Left ventricle myocardium inferior (tissue), 1 donor: ENCODE measurements at regions not wholly inside any gene's neighbourhood (a gene's known extent, or its start where the extent isn't known, plus 50 kb on each side); places are given as distances from the start of the nearest gene placed in this dataset.

Source experiments
- DNase-seq: peaks from one replicate; pipeline ENCODE4 v3.0.0-alpha.2; 2020
- H3K27ac ChIP-seq: fragments of 200-600 bp; replicated peaks from 2 replicates; pipeline ENCODE4 v1.8.0; 2021
- H3K27me3 ChIP-seq: fragments of 200-600 bp; 2 replicates; pipeline ENCODE4 v1.8.0; 2021; ENCODE audit warnings: low read depth
- H3K36me3 ChIP-seq: fragments of 200-600 bp; 2 replicates; pipeline ENCODE4 v1.8.0; 2021
- H3K4me1 ChIP-seq: fragments of 200-600 bp; 2 replicates; pipeline ENCODE4 v1.8.0; 2021
- H3K4me3 ChIP-seq: fragments of 200-600 bp; 2 replicates; pipeline ENCODE4 v1.8.0; 2021; ENCODE audit warnings: mild to moderate bottlenecking, moderate library complexity
- H3K9me3 ChIP-seq: fragments of 200-600 bp; replicated peaks from 2 replicates; pipeline ENCODE4 v1.8.0; 2021
- CTCF ChIP-seq: fragments of 200-600 bp; IDR thresholded peaks from 2 replicates; pipeline ENCODE4 v1.8.0; 2021; ENCODE audit warnings: antibody characterized with exemption, mild to moderate bottlenecking, borderline replicate concordance
- intact Hi-C: fragments of 100-400 bp; cut with micrococcal nuclease; formaldehyde crosslinking; loops from one replicate; pipeline ENCODE4 v1.11.0; 2022
- donor health status: DM: no; HTN: yes; CAD: no; lungs with severe emphysema.

DNA sequence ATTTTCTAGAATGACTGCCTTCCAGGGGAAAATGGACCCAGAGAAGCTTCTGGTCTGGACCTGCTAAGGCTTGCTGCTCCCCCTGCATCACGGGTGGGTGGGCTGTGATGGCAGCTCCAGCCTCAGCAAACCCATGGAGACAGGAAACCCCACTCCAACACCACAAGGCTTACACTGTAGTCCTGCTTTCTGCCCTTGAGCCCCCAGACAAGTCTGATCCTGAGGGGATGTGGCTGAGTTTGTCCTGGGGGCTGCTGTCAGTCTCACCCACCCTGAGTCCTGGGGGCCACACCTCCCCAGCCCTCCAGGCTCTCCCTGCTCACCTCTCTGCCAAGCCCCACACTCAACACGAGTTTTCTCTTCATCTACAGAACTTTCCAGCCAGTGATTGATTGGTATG, 279.4 kb downstream of the EIPR1 start:
- TF ChIP-seq CTCF = no peak
- H3K27me3 ChIP-seq = peaks cover 83% of the 10 kb centered on the region
- no peaks in the 10 kb centered on the region for H3K9me3 ChIP-seq
- no peaks in the 10 kb centered on the region for H3K36me3 ChIP-seq
- H3K4me1 ChIP-seq = no peaks in the 10 kb centered on the region
- intact Hi-C loops = no loop called here
- no peak overlapping the region for H3K27ac ChIP-seq
- H3K4me3 ChIP-seq = no peak overlapping the region
- DNase-seq = no peak

DNA sequence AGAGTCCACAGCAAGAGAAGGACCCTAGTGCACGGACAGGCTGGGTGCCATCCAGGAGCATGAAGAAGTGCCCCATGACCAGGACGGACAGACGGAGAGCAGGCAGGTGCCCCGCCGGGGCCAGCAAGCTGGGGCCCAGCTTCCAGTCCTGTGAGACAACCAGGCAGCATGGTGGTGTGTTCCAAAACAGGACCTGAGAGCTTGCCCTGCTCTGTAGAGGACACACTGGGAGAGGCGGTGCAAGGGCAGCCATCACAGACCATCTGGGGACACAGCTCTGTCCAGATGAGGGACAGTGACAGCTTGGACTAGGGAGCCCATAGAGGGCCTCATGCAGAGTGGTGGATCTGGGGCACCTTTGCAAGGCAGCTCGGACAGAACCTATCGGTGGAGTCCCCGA, 279.8 kb downstream of the EIPR1 start:
- DNase-seq = no peak
- Histone ChIP-seq H3K27me3 (peaks cover 81% of the 10 kb centered on the region), H3K4me1 (no peaks in the 10 kb centered on the region), H3K27ac (no peak overlapping the region), H3K9me3 (no peaks in the 10 kb centered on the region), H3K36me3 (no peaks in the 10 kb centered on the region), H3K4me3 (no peak overlapping the region)
- intact Hi-C loops = no loop called here
- no peak for TF ChIP-seq CTCF

DNA sequence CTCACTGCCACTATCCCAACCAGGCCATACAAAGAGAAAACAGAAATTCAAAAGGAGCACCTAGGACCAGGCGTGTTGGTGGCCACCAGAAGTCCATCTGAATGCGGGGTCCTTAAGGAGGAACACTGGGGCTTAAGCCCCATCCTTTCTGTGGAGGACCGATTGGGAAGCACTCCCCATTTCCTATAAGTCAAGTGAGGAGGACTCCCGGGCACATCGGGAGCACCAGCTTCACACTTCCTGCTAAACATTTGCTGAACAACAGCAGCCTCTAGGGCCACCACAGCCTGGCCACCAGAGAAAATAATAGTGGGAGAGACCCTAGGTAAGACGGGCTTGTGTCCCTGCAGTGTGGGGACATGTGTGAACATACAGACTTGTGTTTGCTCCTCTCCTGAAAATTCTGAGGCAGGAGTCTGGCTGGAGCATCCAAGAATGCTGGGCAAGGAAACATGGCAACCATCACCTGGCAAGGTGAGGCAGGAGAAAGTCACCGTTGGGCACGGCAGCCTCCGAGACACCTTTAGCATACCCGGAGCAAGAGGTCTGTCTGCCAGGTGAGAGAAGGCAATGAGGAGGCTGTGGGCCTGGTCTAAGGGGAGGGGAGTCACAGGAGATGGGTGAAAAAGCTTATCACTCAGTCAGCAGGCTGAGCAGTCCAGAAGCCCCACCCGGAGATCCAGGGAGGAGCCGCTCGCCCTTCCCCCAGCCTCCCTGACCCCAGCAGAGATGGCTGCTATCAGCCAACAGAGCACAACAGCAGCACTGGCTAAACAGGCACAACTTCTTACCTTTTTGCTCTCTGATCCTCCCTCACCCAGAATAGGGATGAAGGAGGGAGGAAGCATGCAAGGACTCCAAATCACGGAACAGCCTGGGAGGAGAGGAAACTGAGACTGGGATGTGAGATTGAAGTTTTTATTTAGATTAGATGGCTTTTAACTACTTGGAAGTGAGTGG, 282.3 kb downstream of the EIPR1 start:
- Histone ChIP-seq H3K36me3 (no peaks in the 10 kb centered on the region), H3K4me3 (no peak overlapping the region), H3K4me1 (no peaks in the 10 kb centered on the region), H3K9me3 (peaks cover 2% of the 10 kb centered on the region), H3K27ac (no peak overlapping the region), H3K27me3 (peaks cover 55% of the 10 kb centered on the region)
- DNase-seq = no peak
- TF ChIP-seq CTCF = no peak
- intact Hi-C loops = no loop called here

- DNase-seq = no peak
These were observed 283.3 kb downstream of the EIPR1 start for GRCh38 chr2:3094318-3094717.

DNA sequence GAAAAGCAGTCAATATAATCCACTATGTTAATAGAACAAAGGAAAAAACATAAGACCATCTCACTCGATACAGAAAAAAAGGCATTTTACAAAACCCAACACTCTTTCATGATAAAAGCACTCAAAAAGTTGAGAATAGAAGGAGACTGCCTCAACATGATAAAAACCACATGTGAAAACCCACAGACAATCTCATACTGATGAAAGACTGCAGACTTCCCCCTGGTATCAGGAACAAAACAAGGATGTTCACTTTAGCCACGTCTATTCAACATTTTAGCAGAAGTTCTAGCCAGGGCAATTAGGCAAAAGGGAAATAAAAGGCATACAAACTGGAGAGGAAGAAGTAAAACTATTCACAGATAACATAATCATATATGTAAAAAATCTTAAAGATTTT, 285.9 kb downstream of the EIPR1 start:
- no peak for TF ChIP-seq CTCF

More at GRCh38 chr2:3094318-3094717, 283.3 kb downstream of the EIPR1 start:
- Histone ChIP-seq H3K9me3 (peaks cover 12% of the 10 kb centered on the region), H3K4me3 (no peak overlapping the region), H3K27me3 (peaks cover 46% of the 10 kb centered on the region), H3K4me1 (no peaks in the 10 kb centered on the region), H3K27ac (no peak overlapping the region), H3K36me3 (no peaks in the 10 kb centered on the region)
- TF ChIP-seq CTCF = no peak
- intact Hi-C loops = no loop called here

More for the DNA sequence above, 285.9 kb downstream of the EIPR1 start:
- H3K9me3 ChIP-seq = peaks cover 31% of the 10 kb centered on the region
- no peak for DNase-seq
- H3K36me3 ChIP-seq = no peaks in the 10 kb centered on the region
- H3K27ac ChIP-seq = no peak overlapping the region
- H3K4me1 ChIP-seq = no peaks in the 10 kb centered on the region
- H3K27me3 ChIP-seq = peaks cover 19% of the 10 kb centered on the region
- intact Hi-C loops = no loop called here
- H3K4me3 ChIP-seq = no peak overlapping the region
